GM12892 (cell line): ENCODE measurements at regions not wholly inside any gene's neighbourhood (a gene's known extent, or its start where the extent isn't known, plus 50 kb on each side); places are given as distances from the start of the nearest gene placed in this dataset.

ENCODE experiments used
- POLR2A ChIP-seq: IDR thresholded peaks from 2 replicates; pipeline ENCODE4 v1.6.1; 2011; ENCODE audit warnings: low read depth, low read length, control low read depth
- POLR2AphosphoS5 ChIP-seq: IDR thresholded peaks from 2 replicates; pipeline ENCODE4 v1.6.1; 2011; ENCODE audit warnings: low read depth, low read length, control low read depth
- TAF1 ChIP-seq: IDR thresholded peaks from 2 replicates; pipeline ENCODE4 v1.6.1; 2011; ENCODE audit warnings: low read depth, mild to moderate bottlenecking, control low read depth, low read length, borderline replicate concordance

GRCh38 chr7:33796538-33796937 lies 108.8 kb upstream of the BMPER start:
- no peak for TF ChIP-seq POLR2AphosphoS5
- no peak for TF ChIP-seq POLR2A
- TF ChIP-seq TAF1 = no peak
